GM12865 (cell line): ENCODE measurements at regions not wholly inside any gene's neighbourhood (a gene's known extent, or its start where the extent isn't known, plus 50 kb on each side); places are given as distances from the start of the nearest gene placed in this dataset.
"Not testable (repeated sequence)": the region's sequence is repeated elsewhere in the genome, so short reads cannot be mapped to it uniquely, and the experiment has no call there.

Experiments
- DNase-seq: peaks from one replicate; pipeline ENCODE4 v3.0.0; 2010; ENCODE audit warnings: low read depth
- H3K4me3 ChIP-seq: 2 replicates; pipeline ENCODE4 v1.5.1; 2011; ENCODE audit warnings: mild to moderate bottlenecking, low read depth, low read length, control low read depth
- CTCF ChIP-seq: IDR thresholded peaks from 2 replicates; pipeline ENCODE4 v1.5.1; 2011; ENCODE audit warnings: low read length, control low read depth, low read depth, inconsistent platforms; ENCODE audit not compliant: insufficient read depth; ENCODE audit errors: missing control alignments

- no peak overlapping the region for H3K4me3 ChIP-seq
- TF ChIP-seq CTCF = no peak
- DNase-seq = no peak
These were observed 1049.0 kb downstream of the TSN start for GRCh38 chr2:122804494-122804893.

GRCh38 chr2:122805346-122805745 lies 1049.9 kb downstream of the TSN start:
- no peak for DNase-seq
- H3K4me3 ChIP-seq = no peak overlapping the region
- TF ChIP-seq CTCF = no peak

GRCh38 chr2:122808286-122808969 lies 1053.0 kb downstream of the TSN start:
- no peak for DNase-seq
- TF ChIP-seq CTCF = no peak
- H3K4me3 ChIP-seq = no peak overlapping the region

- not testable (repeated sequence) for DNase-seq, H3K4me3 ChIP-seq
These were observed 1056.8 kb downstream of the TSN start for GRCh38 chr2:122812214-122812613.

GRCh38 chr2:122815120-122815519 lies 1059.7 kb downstream of the TSN start:
- no peak for DNase-seq
- no peak for TF ChIP-seq CTCF
- no peak overlapping the region for H3K4me3 ChIP-seq

GRCh38 chr2:122816803-122817202 lies 1061.4 kb downstream of the TSN start:
- no peak overlapping the region for H3K4me3 ChIP-seq
- no peak for DNase-seq
- TF ChIP-seq CTCF = no peak

- TF ChIP-seq CTCF = no peak
- no peak overlapping the region for H3K4me3 ChIP-seq
- DNase-seq = peak; percentile 2
These were observed 1066.9 kb downstream of the TSN start for GRCh38 chr2:122822319-122822718.
